Ishikawa (cell line): ENCODE measurements at regions not wholly inside any gene's neighbourhood (a gene's known extent, or its start where the extent isn't known, plus 50 kb on each side); places are given as distances from the start of the nearest gene placed in this dataset.

Experiments used
- CEBPB ChIP-seq: IDR thresholded peaks from 2 replicates; pipeline ENCODE4 v1.6.1; 2012
- CREB1 ChIP-seq: IDR thresholded peaks from 2 replicates; pipeline ENCODE4 v1.6.1; 2012; ENCODE audit warnings: low read depth
- FOXM1 ChIP-seq: IDR thresholded peaks from 2 replicates; pipeline ENCODE4 v1.6.1; 2012; ENCODE audit warnings: low read depth, borderline replicate concordance
- MAX ChIP-seq: IDR thresholded peaks from 2 replicates; pipeline ENCODE4 v1.6.1; 2012
- RAD21 ChIP-seq: IDR thresholded peaks from 2 replicates; pipeline ENCODE4 v1.6.1; 2012; ENCODE audit warnings: low read depth
- REST ChIP-seq: IDR thresholded peaks from 2 replicates; pipeline ENCODE4 v1.6.1; 2012; ENCODE audit warnings: low read depth, mild to moderate bottlenecking
- TCF12 ChIP-seq: IDR thresholded peaks from 2 replicates; pipeline ENCODE4 v1.6.1; 2012; ENCODE audit warnings: low read depth
- YY1 ChIP-seq: IDR thresholded peaks from 2 replicates; pipeline ENCODE4 v1.6.1; 2012; ENCODE audit warnings: low read depth

GRCh38 chr2:234307322-234307961, 189.4 kb downstream of the ARL4C start:
- no peak for TF ChIP-seq YY1
- no peak for TF ChIP-seq MAX
- TF ChIP-seq REST = no peak
- TF ChIP-seq RAD21 = no peak
- TF ChIP-seq FOXM1 = no peak
- no peak for TF ChIP-seq TCF12
- TF ChIP-seq CREB1 = no peak
- no peak for TF ChIP-seq CEBPB
